PC-3 (cell line): ENCODE measurements at regions not wholly inside any gene's neighbourhood (a gene's known extent, or its start where the extent isn't known, plus 50 kb on each side); places are given as distances from the start of the nearest gene placed in this dataset.

Source experiments
- ATAC-seq: fragments of 200-7000 bp; cut with Tn5 transposase; 2 replicates; pipeline ENCODE4 v1.9.1; 2020; ENCODE audit warnings: mild to moderate bottlenecking, moderate library complexity
- BruUV-seq: library from RNA; stranded (reverse); fragments of 400-500 nt; replicated peaks from 2 replicates; lab custom pipeline; 2021; lab: Mats Ljungman, UMichigan
- CTCF ChIA-PET: fragments of 300-600 bp; sonication (Branson Sonifier 250); formaldehyde crosslinking; loops from one replicate; lab custom pipeline; 2022; ENCODE audit warnings: antibody characterized with exemption; lab: Charles Lee
- POLR2A ChIA-PET: fragments of 300-600 bp; sonication (Branson Sonifier 250); formaldehyde crosslinking; loops from one replicate; lab custom pipeline; 2022; ENCODE audit warnings: antibody characterized with exemption; ENCODE audit not compliant: unreplicated experiment; lab: Charles Lee
- DNase-seq: peaks from one replicate; pipeline ENCODE4 v3.0.0-alpha.2; 2015
- H2AFZ ChIP-seq: fragments of 300-600 bp; sonication (generic); 2 replicates; pipeline ENCODE4 v1.6.0; 2016; ENCODE audit warnings: antibody characterized with exemption, low read length
- H3F3A ChIP-seq: fragments of 300-600 bp; sonication (generic); one replicate; pipeline ENCODE4 v1.6.0; 2017; ENCODE audit warnings: antibody characterized with exemption, low read length, control low read depth, mild to moderate bottlenecking; ENCODE audit not compliant: unreplicated experiment
- H3K27ac ChIP-seq: fragments of 300-600 bp; sonication (generic); 2 replicates; pipeline ENCODE4 v1.5.1; 2016; ENCODE audit warnings: mild to moderate bottlenecking, low read length
- H3K27me3 ChIP-seq: fragments of 300-600 bp; sonication (generic); 2 replicates; pipeline ENCODE4 v1.6.1; 2016; ENCODE audit warnings: low read length, mixed read lengths
- H3K36me3 ChIP-seq: fragments of 300-600 bp; sonication (generic); 2 replicates; pipeline ENCODE4 v1.6.1; 2016; ENCODE audit warnings: low read depth, mixed run types, low read length, mixed read lengths
- H3K4me1 ChIP-seq: fragments of 300-600 bp; sonication (generic); 2 replicates; pipeline ENCODE4 v1.5.1; 2016; ENCODE audit warnings: low read length; ENCODE audit not compliant: insufficient read depth
- H3K4me2 ChIP-seq: fragments of 300-600 bp; sonication (generic); 2 replicates; pipeline ENCODE4 v1.6.0; 2016; ENCODE audit warnings: low read length
- H3K4me3 ChIP-seq: fragments of 300-600 bp; sonication (generic); 2 replicates; pipeline ENCODE4 v1.5.1; 2016; ENCODE audit warnings: mild to moderate bottlenecking, low read length, mixed read lengths
- H3K79me2 ChIP-seq: fragments of 300-600 bp; sonication (generic); 2 replicates; pipeline ENCODE4 v1.6.1; 2017; ENCODE audit warnings: low read length, mixed read lengths
- H3K9ac ChIP-seq: fragments of 300-600 bp; sonication (generic); 2 replicates; pipeline ENCODE4 v1.6.0; 2016; ENCODE audit warnings: mild to moderate bottlenecking, low read length
- H3K9me2 ChIP-seq: fragments of 300-600 bp; sonication (generic); replicated peaks from 2 replicates; pipeline ENCODE4 v1.6.1; 2016; ENCODE audit warnings: mixed run types, low read length, mixed read lengths
- H3K9me3 ChIP-seq: fragments of 300-600 bp; sonication (generic); 2 replicates; pipeline ENCODE4 v1.6.1; 2016; ENCODE audit warnings: low read length, mixed read lengths
- H4K20me1 ChIP-seq: fragments of 300-600 bp; sonication (generic); 2 replicates; pipeline ENCODE4 v1.6.1; 2016; ENCODE audit warnings: low read length, mixed read lengths
- CTCF ChIP-seq: fragments of 300-600 bp; sonication (generic); conservative IDR thresholded peaks from 2 replicates; pipeline ENCODE4 v1.5.1; 2017; ENCODE audit warnings: antibody characterized with exemption, low read depth, mild to moderate bottlenecking, low read length
- EZH2 ChIP-seq: fragments of 300-600 bp; sonication (generic); IDR thresholded peaks from one replicate; pipeline ENCODE4 v1.6.1; 2017; ENCODE audit warnings: antibody characterized with exemption, mild to moderate bottlenecking, low read length; ENCODE audit not compliant: unreplicated experiment
- EZH2phosphoT487 ChIP-seq: fragments of 300-600 bp; sonication (generic); IDR thresholded peaks from 2 replicates; pipeline ENCODE4 v1.6.1; 2018; ENCODE audit warnings: mild to moderate bottlenecking, antibody characterized with exemption, low read length, borderline replicate concordance
- intact Hi-C: fragments of 100-400 bp; cut with micrococcal nuclease; formaldehyde crosslinking; loops from 2 replicates; pipeline ENCODE4 v1.9.0; 2023

GRCh38 chr18:78692105-78692504 is 287.5 kb upstream of the SALL3 start:
- no peaks in the 10 kb centered on the region for H3K79me2 ChIP-seq
- no TSS peak for BruUV-seq
- H3K9ac ChIP-seq = no peak overlapping the region
- no peaks in the 10 kb centered on the region for H3K4me1 ChIP-seq
- CTCF ChIA-PET = no interaction called here
- no peaks in the 10 kb centered on the region for H3F3A ChIP-seq
- H3K4me3 ChIP-seq = no peak overlapping the region
- no peak overlapping the region for H3K4me2 ChIP-seq
- H3K27me3 ChIP-seq = peaks cover 41% of the 10 kb centered on the region
- no peak overlapping the region for H2AFZ ChIP-seq
- intact Hi-C loops = no loop called here
- H3K9me3 ChIP-seq = no peaks in the 10 kb centered on the region
- no peaks in the 10 kb centered on the region for H3K36me3 ChIP-seq
- no peak overlapping the region for H3K27ac ChIP-seq
- no peaks in the 10 kb centered on the region for H3K9me2 ChIP-seq
- DNase-seq (no peak), ATAC-seq (no peak)
- no peaks in the 10 kb centered on the region for H4K20me1 ChIP-seq
- POLR2A ChIA-PET = no interaction called here
- TF ChIP-seq EZH2 (no peak), EZH2phosphoT487 (no peak)

- POLR2A ChIA-PET = no interaction called here
- no peak overlapping the region for H3K27ac ChIP-seq
- no TSS peak for BruUV-seq
- CTCF ChIA-PET = no interaction called here
- no peaks in the 10 kb centered on the region for H3F3A ChIP-seq
- no peak overlapping the region for H3K4me3 ChIP-seq
- no peaks in the 10 kb centered on the region for H3K36me3 ChIP-seq
- H3K9me3 ChIP-seq = no peaks in the 10 kb centered on the region
- H3K4me1 ChIP-seq = no peaks in the 10 kb centered on the region
- no peaks in the 10 kb centered on the region for H3K79me2 ChIP-seq
- no peak overlapping the region for H3K9ac ChIP-seq
- no peak for ATAC-seq
- H3K4me2 ChIP-seq = no peak overlapping the region
- H2AFZ ChIP-seq = no peak overlapping the region
- TF ChIP-seq CTCF (no peak), EZH2phosphoT487 (no peak)
- no peaks in the 10 kb centered on the region for H3K9me2 ChIP-seq
- peaks cover 42% of the 10 kb centered on the region for H3K27me3 ChIP-seq
- H4K20me1 ChIP-seq = no peaks in the 10 kb centered on the region
- no peak for DNase-seq
- intact Hi-C loops = no loop called here
Measured at GRCh38 chr18:78693429-78693828, 286.2 kb upstream of the SALL3 start.

- H3K9ac ChIP-seq = no peak overlapping the region
- TF ChIP-seq EZH2 = no peak
- no peak for TF ChIP-seq EZH2phosphoT487
- no peak for TF ChIP-seq CTCF
- H3K9me2 ChIP-seq = no peaks in the 10 kb centered on the region
- H4K20me1 ChIP-seq = no peaks in the 10 kb centered on the region
- no peak for DNase-seq
- CTCF ChIA-PET = no interaction called here
- H3K79me2 ChIP-seq = no peaks in the 10 kb centered on the region
- no peak for ATAC-seq
- H3K4me3 ChIP-seq = no peak overlapping the region
- no peak overlapping the region for H3K27ac ChIP-seq
- intact Hi-C loops = no loop called here
- no peaks in the 10 kb centered on the region for H3K4me1 ChIP-seq
- no TSS peak for BruUV-seq
- H3F3A ChIP-seq = no peaks in the 10 kb centered on the region
- POLR2A ChIA-PET = no interaction called here
- no peak overlapping the region for H2AFZ ChIP-seq
- H3K27me3 ChIP-seq = peaks cover 45% of the 10 kb centered on the region
- no peaks in the 10 kb centered on the region for H3K36me3 ChIP-seq
- H3K9me3 ChIP-seq = no peaks in the 10 kb centered on the region
- H3K4me2 ChIP-seq = no peak overlapping the region
Measured at GRCh38 chr18:78696698-78697435, 282.8 kb upstream of the SALL3 start.
